OCI-LY3 (cell line): ENCODE measurements at regions not wholly inside any gene's neighbourhood (a gene's known extent, or its start where the extent isn't known, plus 50 kb on each side); places are given as distances from the start of the nearest gene placed in this dataset.

Experiments
- H2AFZ ChIP-seq: fragments of 200-600, 300-600 bp; shearing (Covaris generic); 2 replicates; pipeline ENCODE4 v1.6.0; 2014; ENCODE audit warnings: antibody characterized with exemption, low read depth, low read length
- H3K27ac ChIP-seq: fragments of 200-600, 300-600 bp; sonication (generic); 2 replicates; pipeline ENCODE4 v1.5.1; 2014; ENCODE audit warnings: mild to moderate bottlenecking, low read length, moderate library complexity, mixed read lengths
- H3K27me3 ChIP-seq: fragments of 200-600, 300-600 bp; sonication (generic); 2 replicates; pipeline ENCODE4 v1.6.1; 2014; ENCODE audit warnings: low read depth, low read length, mixed read lengths
- H3K36me3 ChIP-seq: fragments of 200-600, 300-600 bp; sonication (generic); replicated peaks from 2 replicates; pipeline ENCODE3; 2014; ENCODE audit warnings: low read depth, low read length, mixed read lengths
- H3K4me1 ChIP-seq: fragments of 300-600, 200-600 bp; sonication (generic); 2 replicates; pipeline ENCODE4 v1.6.1; 2014; ENCODE audit warnings: low read length, mixed read lengths
- H3K4me2 ChIP-seq: fragments of 200-600, 300-600 bp; sonication (generic); 2 replicates; pipeline ENCODE4 v1.6.1; 2014; ENCODE audit warnings: low read length, mixed read lengths
- H3K4me3 ChIP-seq: fragments of 300-600, 200-600 bp; sonication (generic); 2 replicates; pipeline ENCODE4 v1.5.1; 2014; ENCODE audit warnings: antibody characterized with exemption, mild to moderate bottlenecking, low read length, moderate library complexity
- H3K79me2 ChIP-seq: fragments of 300-600, 200-600 bp; shearing (Covaris generic); 2 replicates; pipeline ENCODE4 v1.6.1; 2014; ENCODE audit warnings: mild to moderate bottlenecking, low read length, mixed read lengths
- H3K9ac ChIP-seq: fragments of 300-600, 200-600 bp; shearing (Covaris generic); 2 replicates; pipeline ENCODE4 v1.6.0; 2014; ENCODE audit warnings: mild to moderate bottlenecking, low read length, moderate library complexity
- H3K9me3 ChIP-seq: fragments of 200-600, 300-600 bp; shearing (Covaris generic); 2 replicates; pipeline ENCODE4 v1.6.1; 2014; ENCODE audit warnings: low read length, mixed read lengths; ENCODE audit not compliant: insufficient read depth
- H4K20me1 ChIP-seq: fragments of 200-600, 300-600 bp; sonication (generic); 2 replicates; pipeline ENCODE4 v1.6.1; 2016; ENCODE audit warnings: low read length, mixed read lengths; ENCODE audit not compliant: insufficient read depth
- CTCF ChIP-seq: fragments of 200-600, 300-600 bp; sonication (generic); IDR thresholded peaks from 2 replicates; pipeline ENCODE4 v1.5.1; 2014; ENCODE audit warnings: antibody characterized with exemption, low read length, low read depth
- EZH2phosphoT487 ChIP-seq: fragments of 200-600 bp; shearing (Covaris generic); IDR thresholded peaks from 2 replicates; pipeline ENCODE4 v1.6.1; 2018; ENCODE audit warnings: antibody characterized with exemption, mixed run types, low read depth

GRCh38 chr2:18423636-18424035 lies 136.8 kb downstream of the RDH14 start:
- Histone ChIP-seq H3K27me3 (peaks cover 3% of the 10 kb centered on the region; the same call in 1 of the 2 replicates), H3K4me2 (no peak overlapping the region), H3K4me3 (no peak overlapping the region), H3K27ac (no peak overlapping the region), H4K20me1 (no peaks in the 10 kb centered on the region), H3K4me1 (no peaks in the 10 kb centered on the region), H3K36me3 (no peaks in the 10 kb centered on the region), H3K9ac (no peak overlapping the region), H3K9me3 (no peaks in the 10 kb centered on the region), H3K79me2 (no peaks in the 10 kb centered on the region), H2AFZ (no peak overlapping the region)
- TF ChIP-seq CTCF = no peak
- TF ChIP-seq EZH2phosphoT487 = no peak

DNA sequence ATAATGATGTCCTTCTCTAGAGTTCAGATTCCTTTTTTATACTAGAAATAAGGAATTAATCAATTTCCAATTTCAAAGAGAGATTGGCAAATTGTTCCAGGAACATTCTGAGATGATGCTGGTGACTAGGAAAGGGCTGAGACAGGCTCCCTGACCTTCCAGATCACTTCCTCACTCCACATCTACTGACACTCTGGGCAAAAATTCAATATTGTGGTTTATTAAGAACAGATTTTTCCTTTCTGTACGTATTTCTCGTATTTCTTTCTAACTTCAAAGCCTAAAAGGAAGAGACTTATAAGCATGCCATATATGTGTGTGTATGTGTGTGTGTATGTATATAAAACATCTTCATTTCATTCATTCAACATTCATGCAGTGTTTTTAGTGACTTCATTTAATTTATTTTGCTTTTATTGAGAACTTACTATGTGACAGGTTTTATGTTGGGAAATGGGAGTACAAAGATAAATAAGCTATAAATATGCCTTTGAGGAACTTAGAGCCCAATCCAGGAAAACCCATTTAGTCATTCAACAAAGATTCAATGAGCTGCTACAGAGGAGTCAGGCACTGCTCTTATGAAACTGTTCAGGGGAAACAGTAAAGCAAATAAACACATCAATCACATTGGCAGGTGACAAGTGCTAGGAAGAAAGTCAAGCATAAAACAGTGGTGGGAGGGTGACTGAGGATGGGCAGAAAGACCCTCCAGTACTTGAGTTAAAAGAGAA lies 137.9 kb downstream of the RDH14 start:
- Histone ChIP-seq H3K4me2 (no peak overlapping the region), H3K79me2 (no peaks in the 10 kb centered on the region), H3K4me3 (no peak overlapping the region), H3K27me3 (peaks cover 3% of the 10 kb centered on the region; the same call in 1 of the 2 replicates), H3K36me3 (no peaks in the 10 kb centered on the region), H4K20me1 (no peaks in the 10 kb centered on the region), H3K4me1 (no peaks in the 10 kb centered on the region), H2AFZ (no peak overlapping the region), H3K9ac (no peak overlapping the region), H3K9me3 (no peaks in the 10 kb centered on the region), H3K27ac (no peak overlapping the region)
- TF ChIP-seq EZH2phosphoT487 (no peak), CTCF (no peak)

DNA sequence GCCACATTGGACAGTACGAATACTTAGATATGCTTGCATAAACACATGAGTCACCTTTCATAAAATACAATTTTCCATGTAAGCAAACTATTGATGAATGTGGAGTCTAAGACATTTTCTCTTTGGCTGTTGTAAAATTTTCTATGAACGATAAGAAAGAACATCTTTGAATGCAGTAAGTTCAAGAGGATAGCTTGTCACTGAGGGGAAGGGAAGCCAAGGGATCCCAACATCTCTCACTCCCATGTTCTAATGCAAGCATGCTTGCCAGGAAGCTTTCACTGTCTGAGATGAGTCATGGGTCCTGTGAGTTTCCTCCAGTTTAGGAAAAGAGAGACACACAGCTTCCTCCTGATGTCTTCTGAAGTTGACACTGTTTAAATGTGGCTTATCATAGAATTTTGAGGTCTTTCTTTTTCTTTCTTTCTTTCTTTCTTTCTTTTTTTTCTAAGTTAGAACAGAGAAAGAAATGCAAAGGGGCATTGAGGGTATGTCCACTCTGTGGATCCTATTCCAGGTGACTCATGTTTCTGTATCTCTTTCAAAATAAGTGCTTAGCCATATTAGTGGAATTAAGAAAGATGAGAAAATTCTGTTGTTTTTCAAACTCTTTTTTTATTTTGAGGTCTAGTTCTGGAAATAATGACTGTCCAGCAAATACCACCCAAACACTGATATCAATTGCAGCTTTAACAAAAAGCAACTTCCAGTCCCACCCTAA lies 146.6 kb downstream of the RDH14 start:
- no peak overlapping the region for H3K4me2 ChIP-seq
- H2AFZ ChIP-seq = no peak overlapping the region
- no peaks in the 10 kb centered on the region for H3K4me1 ChIP-seq
- H3K4me3 ChIP-seq = no peak overlapping the region
- no peaks in the 10 kb centered on the region for H3K9me3 ChIP-seq
- no peak overlapping the region for H3K9ac ChIP-seq
- H3K27me3 ChIP-seq = no peaks in the 10 kb centered on the region
- no peaks in the 10 kb centered on the region for H3K36me3 ChIP-seq
- H4K20me1 ChIP-seq = no peaks in the 10 kb centered on the region
- H3K27ac ChIP-seq = no peak overlapping the region
- TF ChIP-seq CTCF (no peak), EZH2phosphoT487 (no peak)
- no peaks in the 10 kb centered on the region for H3K79me2 ChIP-seq

- Histone ChIP-seq H3K9ac (no peak overlapping the region), H4K20me1 (no peaks in the 10 kb centered on the region), H3K79me2 (no peaks in the 10 kb centered on the region), H3K27ac (no peak overlapping the region), H3K4me3 (no peak overlapping the region), H3K4me1 (no peaks in the 10 kb centered on the region), H2AFZ (no peak overlapping the region), H3K27me3 (no peaks in the 10 kb centered on the region), H3K4me2 (no peak overlapping the region), H3K36me3 (no peaks in the 10 kb centered on the region), H3K9me3 (no peaks in the 10 kb centered on the region)
- TF ChIP-seq EZH2phosphoT487 (no peak), CTCF (no peak)
These were observed 147.3 kb downstream of the RDH14 start for GRCh38 chr2:18412980-18413675.
